HG03196 (cell line): ENCODE measurements at regions not wholly inside any gene's neighbourhood (a gene's known extent, or its start where the extent isn't known, plus 50 kb on each side); places are given as distances from the start of the nearest gene placed in this dataset.

ENCODE experiments used
- ATAC-seq: cut with Tn5 transposase; IDR thresholded peaks from one replicate; pipeline ENCODE4 v1.9.1; 2021; ENCODE audit not compliant: unreplicated experiment

GRCh38 chr2:51490576-51491234 lies 458.8 kb upstream of the NRXN1 start:
- no peak for ATAC-seq

- no peak for ATAC-seq
These were observed 452.7 kb upstream of the NRXN1 start for GRCh38 chr2:51484605-51485004.

GRCh38 chr2:51483720-51484119 lies 451.8 kb upstream of the NRXN1 start:
- ATAC-seq, result no peak

DNA sequence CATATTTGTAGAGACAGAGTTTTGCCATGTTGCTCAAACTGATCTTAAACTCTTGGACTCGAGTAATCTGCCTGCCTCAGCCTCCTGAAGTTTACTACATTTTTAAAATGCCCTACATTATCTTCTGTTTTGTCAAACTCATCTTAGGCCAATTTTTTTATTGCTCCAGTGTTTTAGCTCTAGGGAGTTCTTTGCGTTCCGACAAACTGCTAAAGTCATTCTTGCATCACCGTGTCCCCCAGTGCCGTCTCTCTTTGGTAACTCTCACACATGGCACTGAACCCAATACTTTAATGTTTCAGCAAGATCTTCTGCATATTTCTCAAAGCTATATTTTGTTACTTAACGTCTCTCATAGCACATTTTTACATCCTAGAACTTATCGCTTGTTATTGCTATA lies 440.9 kb upstream of the NRXN1 start:
- ATAC-seq, result no peak

- no peak for ATAC-seq
These were observed 440.4 kb upstream of the NRXN1 start for GRCh38 chr2:51472300-51472699.

DNA sequence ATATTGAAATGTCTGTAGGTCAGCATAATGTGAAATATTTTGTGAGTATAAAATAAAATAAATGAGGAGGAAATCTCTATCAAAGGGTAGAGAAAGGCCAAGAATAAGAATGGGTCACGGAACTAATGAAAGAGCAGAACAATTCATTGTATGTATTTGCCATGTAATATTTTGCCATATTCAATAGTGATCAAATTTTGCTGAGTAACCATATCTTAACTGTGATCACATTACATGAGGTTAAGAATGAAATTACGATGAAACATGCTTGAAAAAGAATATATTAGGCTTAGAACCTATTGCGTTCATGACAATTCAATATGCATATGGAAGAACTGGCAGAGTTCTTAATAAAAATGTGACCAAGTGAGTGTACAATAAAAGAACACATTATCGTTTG lies 437.2 kb upstream of the NRXN1 start:
- no peak for ATAC-seq

DNA sequence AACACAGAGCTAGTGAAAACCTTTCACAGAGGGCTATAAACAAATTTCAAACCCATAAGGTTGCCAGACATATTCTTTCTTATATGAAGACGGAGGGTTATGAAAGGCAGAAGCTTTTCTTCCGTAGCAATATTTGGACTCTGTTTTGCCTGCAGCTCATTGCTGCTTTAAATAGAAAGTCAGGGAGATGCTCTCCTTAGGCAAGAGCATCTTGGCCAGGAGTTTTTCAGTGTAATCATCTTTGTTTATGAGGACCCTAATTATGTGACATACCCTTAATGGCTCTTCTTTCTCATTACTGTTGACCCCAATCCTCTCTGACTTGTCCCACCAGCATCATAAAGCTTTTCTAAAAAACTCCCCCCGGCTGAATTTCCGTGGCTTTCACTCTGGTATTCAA lies 433.4 kb upstream of the NRXN1 start:
- ATAC-seq, result no peak

- no peak for ATAC-seq
These were observed 422.2 kb upstream of the NRXN1 start for GRCh38 chr2:51454177-51454576.

- no peak for ATAC-seq
These were observed 417.0 kb upstream of the NRXN1 start for GRCh38 chr2:51448911-51449310.

DNA sequence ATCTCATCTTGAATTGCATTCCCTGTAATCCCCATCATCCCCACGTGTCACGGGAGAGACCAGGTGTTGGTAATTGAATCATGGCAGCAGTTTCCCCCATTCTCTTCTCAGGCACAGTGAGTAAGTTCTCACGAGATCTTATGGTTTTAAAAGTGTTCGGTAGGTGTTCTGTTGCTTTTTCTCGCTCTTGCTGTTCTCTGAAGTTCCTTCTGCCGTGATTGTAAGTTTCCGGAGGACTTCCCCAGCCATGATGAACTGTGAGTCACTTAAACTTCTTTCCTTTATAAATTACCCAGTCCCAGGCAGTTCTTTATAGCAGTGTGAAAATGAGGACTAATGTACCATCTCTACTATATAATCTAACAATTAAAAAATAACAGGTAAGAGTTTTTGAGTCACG lies 409.9 kb upstream of the NRXN1 start:
- ATAC-seq, result no peak

DNA sequence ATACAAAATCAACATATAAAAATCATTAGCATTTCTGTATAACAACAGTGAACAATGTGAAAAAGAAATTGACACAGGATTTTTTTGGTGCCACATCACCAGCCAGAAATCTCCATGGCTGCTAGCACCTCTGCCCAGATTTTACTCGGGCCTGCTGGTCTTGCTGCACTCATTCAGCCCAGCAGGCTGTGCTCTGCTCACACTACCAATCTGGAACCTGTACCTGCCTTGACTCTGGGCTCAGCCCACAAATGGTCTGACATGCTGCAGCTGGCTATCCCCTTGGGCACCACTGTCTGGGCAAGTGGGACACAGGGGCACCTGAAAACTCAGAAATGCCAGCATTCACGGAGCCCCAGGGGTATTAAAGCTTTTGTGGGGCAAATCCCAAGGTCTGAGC lies 392.5 kb upstream of the NRXN1 start:
- ATAC-seq, result no peak

DNA sequence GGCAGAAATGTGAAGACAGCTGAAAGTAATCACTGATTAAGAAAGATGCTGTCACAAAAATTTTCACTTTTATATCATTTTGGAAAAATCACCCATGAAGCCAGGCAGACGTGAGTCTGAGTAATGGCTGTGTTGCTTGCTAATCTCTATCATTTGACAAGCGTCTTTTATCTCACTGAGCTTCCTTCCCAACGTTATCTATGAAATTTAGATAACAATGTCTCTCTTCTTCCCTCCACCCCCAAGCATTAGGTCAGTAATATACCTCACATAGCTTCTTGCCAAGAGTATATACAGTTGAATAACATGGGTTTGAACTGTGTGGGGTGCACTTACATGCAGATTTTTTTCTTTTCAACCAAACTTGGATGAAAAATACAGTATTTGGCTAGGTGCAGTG lies 388.6 kb upstream of the NRXN1 start:
- ATAC-seq, result no peak

- ATAC-seq, result no peak
These were observed 381.8 kb upstream of the NRXN1 start for GRCh38 chr2:51413726-51414125.

- no peak for ATAC-seq
These were observed 378.4 kb upstream of the NRXN1 start for GRCh38 chr2:51410331-51410730.

- no peak for ATAC-seq
These were observed 378.0 kb upstream of the NRXN1 start for GRCh38 chr2:51409920-51410319.

DNA sequence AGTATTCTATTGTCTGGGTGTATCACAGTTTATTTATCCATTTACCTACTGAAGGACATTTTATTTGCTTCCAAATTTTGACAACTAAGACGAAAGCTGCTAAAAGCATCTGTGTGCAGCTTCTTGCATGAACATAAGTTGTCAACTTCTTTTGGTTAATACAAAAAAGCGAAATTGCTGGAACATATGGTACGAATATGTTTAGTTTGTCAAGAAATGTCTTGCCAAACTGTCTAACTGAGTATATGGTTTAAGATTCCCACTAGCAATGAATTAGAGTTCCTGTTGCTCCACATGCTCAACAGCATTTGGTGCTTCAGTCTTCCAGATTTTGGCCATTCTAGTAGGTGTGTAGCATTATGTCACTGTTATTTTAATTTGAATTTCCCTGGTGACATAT lies 372.3 kb upstream of the NRXN1 start:
- no peak for ATAC-seq

DNA sequence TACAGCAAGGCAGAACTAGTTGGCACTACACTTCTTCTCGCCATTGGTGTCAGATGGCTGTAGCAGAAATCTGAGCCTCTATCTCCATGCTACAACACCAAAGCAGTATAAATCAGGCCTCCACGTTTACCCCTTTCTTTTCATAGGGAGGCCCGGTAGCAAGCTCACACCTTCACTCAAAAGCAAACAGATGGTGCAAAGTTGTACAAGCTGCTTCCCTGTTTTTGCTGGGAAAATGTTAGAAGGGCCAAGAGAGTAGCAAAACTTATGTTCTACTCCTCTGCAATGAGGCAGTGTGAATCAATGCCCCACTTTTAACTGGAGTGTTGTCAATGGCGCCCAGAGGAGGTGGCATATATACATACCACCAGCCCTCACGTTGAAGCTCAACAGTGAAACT lies 369.6 kb upstream of the NRXN1 start:
- ATAC-seq, result no peak

DNA sequence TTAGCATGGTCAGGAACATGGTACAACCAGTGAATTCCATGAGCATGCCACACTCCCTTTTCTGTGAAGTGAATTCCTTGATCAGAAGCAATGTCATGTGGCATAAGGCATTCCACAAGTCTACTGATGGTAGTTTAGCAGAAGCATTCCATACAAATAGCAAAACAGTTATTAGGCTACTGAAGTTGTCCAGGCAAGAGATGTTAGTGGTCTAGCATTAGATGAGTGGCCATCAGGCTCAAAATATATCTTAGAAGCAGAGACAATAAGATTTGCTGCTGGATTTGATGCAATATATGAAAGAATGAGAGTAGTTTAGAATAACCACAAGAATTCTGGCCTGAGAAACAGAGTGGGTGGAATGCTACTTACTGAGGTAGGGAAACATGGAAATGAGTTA lies 355.3 kb upstream of the NRXN1 start:
- no peak for ATAC-seq

DNA sequence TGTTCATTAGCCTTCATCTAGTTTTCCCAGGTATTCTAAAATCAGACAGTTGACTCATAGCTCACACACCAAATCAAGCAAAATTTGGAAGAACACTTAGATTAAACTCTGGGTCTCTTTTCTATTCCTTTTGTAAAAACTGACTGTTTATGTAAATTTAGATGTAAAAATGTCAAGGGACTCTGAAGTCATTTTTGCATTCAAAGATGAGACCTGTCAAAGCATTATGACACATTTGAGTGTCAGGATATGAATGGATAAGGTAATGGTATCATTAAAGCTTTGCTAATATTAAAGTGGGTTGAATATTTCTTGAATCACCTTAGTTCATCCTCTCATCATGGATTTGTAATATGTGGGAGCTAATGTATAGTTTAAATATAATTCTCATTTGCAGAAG lies 348.1 kb upstream of the NRXN1 start:
- no peak for ATAC-seq

GRCh38 chr2:51368250-51368649 lies 336.3 kb upstream of the NRXN1 start:
- ATAC-seq, result no peak

- ATAC-seq, result no peak
These were observed 318.2 kb upstream of the NRXN1 start for GRCh38 chr2:51350100-51350499.

DNA sequence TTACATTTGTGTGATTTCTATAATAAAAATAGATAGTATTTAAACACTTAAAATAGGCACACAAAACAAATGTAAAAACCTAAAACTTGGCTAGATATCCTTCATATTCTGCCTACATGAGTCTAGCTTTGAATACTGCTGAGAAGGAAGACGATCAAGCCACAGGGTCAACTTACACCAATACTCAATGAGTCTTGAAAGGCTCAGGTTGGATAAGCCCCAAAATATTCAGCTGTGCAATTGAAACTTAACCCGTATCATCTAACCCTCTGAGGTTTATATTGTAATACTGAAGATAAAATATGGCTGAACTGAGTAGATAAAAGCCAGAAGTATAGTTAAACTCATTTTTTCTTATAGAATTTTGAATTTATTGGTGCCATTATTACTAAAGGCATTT lies 313.0 kb upstream of the NRXN1 start:
- ATAC-seq, result no peak
